Panc1 (cell line): ENCODE measurements at regions not wholly inside any gene's neighbourhood (a gene's known extent, or its start where the extent isn't known, plus 50 kb on each side); places are given as distances from the start of the nearest gene placed in this dataset.

Source experiments
- ATAC-seq: fragments of 200-7000 bp; cut with Tn5 transposase; 2 replicates; pipeline ENCODE4 v1.9.1; 2020; ENCODE audit warnings: mild to moderate bottlenecking, moderate library complexity
- BruUV-seq: library from RNA; stranded (reverse); fragments of 400-500 nt; replicated peaks from 2 replicates; lab custom pipeline; 2021; lab: Mats Ljungman, UMichigan
- CTCF ChIA-PET: fragments of 300-600 bp; sonication (Branson Sonifier 250); formaldehyde crosslinking; loops from one replicate; lab custom pipeline; 2022; ENCODE audit warnings: antibody characterized with exemption; lab: Charles Lee
- POLR2A ChIA-PET: fragments of 300-600 bp; sonication (Branson Sonifier 250); formaldehyde crosslinking; loops from one replicate; lab custom pipeline; 2022; ENCODE audit warnings: antibody characterized with exemption; lab: Charles Lee
- DNase-seq: peaks from one replicate; pipeline ENCODE4 v3.0.0-alpha.2; 2010; ENCODE audit warnings: low read depth, low spot score
- H3K27ac ChIP-seq: 2 replicates; pipeline ENCODE4 v1.5.1; 2011; ENCODE audit warnings: mild to moderate bottlenecking, low read length, inconsistent platforms
- H3K27me3 ChIP-seq: fragments of 200-500 bp; sonication (Bioruptor generic); 2 replicates; pipeline ENCODE4 v1.6.0; 2014; ENCODE audit warnings: low read length, inconsistent platforms; ENCODE audit not compliant: control insufficient read depth, insufficient read depth
- H3K36me3 ChIP-seq: fragments of 200-500 bp; sonication (Bioruptor generic); 2 replicates; pipeline ENCODE4 v1.5.1; 2014; ENCODE audit warnings: inconsistent platforms, mild to moderate bottlenecking, low read length, moderate library complexity; ENCODE audit not compliant: control insufficient read depth, insufficient read depth
- H3K4me1 ChIP-seq: 2 replicates; pipeline ENCODE4 v1.5.1; 2011; ENCODE audit warnings: inconsistent platforms, mild to moderate bottlenecking, low read length, moderate library complexity; ENCODE audit not compliant: control insufficient read depth, insufficient read depth
- H3K4me3 ChIP-seq, 2 experiments: 2 replicates each; pipeline ENCODE4 v1.5.1; 2011 to 2012; ENCODE audit warnings: low read depth in 2 of 2, low read length in 2 of 2, mild to moderate bottlenecking in 2 of 2, inconsistent platforms in 1 of 2, moderate library complexity in 1 of 2
- H3K9me3 ChIP-seq: fragments of 200-500 bp; sonication (Bioruptor generic); 2 replicates; pipeline ENCODE4 v1.5.1; 2014; ENCODE audit warnings: low read depth, mild to moderate bottlenecking, inconsistent platforms, low read length, moderate library complexity; ENCODE audit not compliant: control insufficient read depth, insufficient read depth
- POLR2AphosphoS5 ChIP-seq: IDR thresholded peaks from 2 replicates; pipeline ENCODE4 v1.6.1; 2012; ENCODE audit warnings: mild to moderate bottlenecking, low read depth, low read length, moderate library complexity
- SIN3A ChIP-seq: IDR thresholded peaks from 2 replicates; pipeline ENCODE4 v1.6.1; 2012; ENCODE audit warnings: low read depth, mild to moderate bottlenecking, low read length, moderate library complexity, borderline replicate concordance; ENCODE audit not compliant: insufficient read depth
- TCF7L2 ChIP-seq: IDR thresholded peaks from 2 replicates; pipeline ENCODE4 v1.6.1; 2011; ENCODE audit warnings: mild to moderate bottlenecking, low read depth, low read length, inconsistent platforms
- in situ Hi-C: cut with HindIII; loops from 2 replicates; pipeline ENCODE4 v1.10.0; 2016; ENCODE audit warnings: low sequenced_read_pairs, low pct_unique_long_range_greater_than_20kb
- intact Hi-C: fragments of 100-400 bp; cut with micrococcal nuclease; formaldehyde crosslinking; loops from one replicate; pipeline ENCODE4 v1.10.0; 2022; ENCODE audit not compliant: unreplicated experiment
- TF ChIP-seq, protein P1 (sequence below): fragments of 450-650 bp; IDR thresholded peaks from 2 replicates; pipeline ENCODE4 v1.5.1; 2017; ENCODE audit warnings: mild to moderate bottlenecking
- TF ChIP-seq, protein P2 (sequence below), 2 experiments: IDR thresholded peaks; 2 replicates each; pipeline ENCODE4 v1.6.1; 2011 to 2012; ENCODE audit warnings: low read depth in 2 of 2, control low read depth in 1 of 2, low read length in 1 of 2, mild to moderate bottlenecking in 1 of 2, moderate library complexity in 1 of 2; ENCODE audit not compliant: insufficient read depth in 1 of 2

DNA sequence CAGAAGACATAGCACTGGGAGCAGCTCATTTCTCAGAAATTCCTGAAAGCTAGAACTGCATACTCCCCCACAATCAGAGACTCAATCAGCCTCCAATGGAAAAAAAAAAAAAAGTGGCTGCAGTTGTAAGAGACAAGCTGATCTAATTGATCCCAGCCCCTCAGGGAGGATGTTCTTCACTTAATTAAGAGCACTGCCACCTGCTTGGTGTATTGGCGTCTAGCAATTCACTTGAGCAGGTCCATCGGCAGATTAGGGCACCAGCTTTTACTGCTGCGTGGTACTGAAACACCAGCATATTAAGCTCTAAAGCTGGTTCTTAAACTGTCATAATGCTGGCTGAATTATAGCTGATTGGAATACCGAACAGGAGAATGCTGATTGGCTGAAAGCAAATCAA is 1890.1 kb upstream of the WWC1 start:
- Histone ChIP-seq H3K36me3 (no peaks in the 10 kb centered on the region), H3K4me3 (no peak overlapping the region), H3K27ac (no peak overlapping the region), H3K27me3 (no peaks in the 10 kb centered on the region), H3K4me1 (no peaks in the 10 kb centered on the region), H3K9me3 (no peaks in the 10 kb centered on the region)
- ChIA-PET CTCF (no interaction called here), POLR2A (no interaction called here)
- intact Hi-C loops: no loop called here
- DNase-seq (no peak), ATAC-seq (no peak)
- TF ChIP-seq SIN3A: no peak
- TF ChIP-seq, protein P1, sequence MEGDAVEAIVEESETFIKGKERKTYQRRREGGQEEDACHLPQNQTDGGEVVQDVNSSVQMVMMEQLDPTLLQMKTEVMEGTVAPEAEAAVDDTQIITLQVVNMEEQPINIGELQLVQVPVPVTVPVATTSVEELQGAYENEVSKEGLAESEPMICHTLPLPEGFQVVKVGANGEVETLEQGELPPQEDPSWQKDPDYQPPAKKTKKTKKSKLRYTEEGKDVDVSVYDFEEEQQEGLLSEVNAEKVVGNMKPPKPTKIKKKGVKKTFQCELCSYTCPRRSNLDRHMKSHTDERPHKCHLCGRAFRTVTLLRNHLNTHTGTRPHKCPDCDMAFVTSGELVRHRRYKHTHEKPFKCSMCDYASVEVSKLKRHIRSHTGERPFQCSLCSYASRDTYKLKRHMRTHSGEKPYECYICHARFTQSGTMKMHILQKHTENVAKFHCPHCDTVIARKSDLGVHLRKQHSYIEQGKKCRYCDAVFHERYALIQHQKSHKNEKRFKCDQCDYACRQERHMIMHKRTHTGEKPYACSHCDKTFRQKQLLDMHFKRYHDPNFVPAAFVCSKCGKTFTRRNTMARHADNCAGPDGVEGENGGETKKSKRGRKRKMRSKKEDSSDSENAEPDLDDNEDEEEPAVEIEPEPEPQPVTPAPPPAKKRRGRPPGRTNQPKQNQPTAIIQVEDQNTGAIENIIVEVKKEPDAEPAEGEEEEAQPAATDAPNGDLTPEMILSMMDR: no peak
- TF ChIP-seq TCF7L2: no peak
- TF ChIP-seq POLR2AphosphoS5: no peak
- TF ChIP-seq, protein P2, sequence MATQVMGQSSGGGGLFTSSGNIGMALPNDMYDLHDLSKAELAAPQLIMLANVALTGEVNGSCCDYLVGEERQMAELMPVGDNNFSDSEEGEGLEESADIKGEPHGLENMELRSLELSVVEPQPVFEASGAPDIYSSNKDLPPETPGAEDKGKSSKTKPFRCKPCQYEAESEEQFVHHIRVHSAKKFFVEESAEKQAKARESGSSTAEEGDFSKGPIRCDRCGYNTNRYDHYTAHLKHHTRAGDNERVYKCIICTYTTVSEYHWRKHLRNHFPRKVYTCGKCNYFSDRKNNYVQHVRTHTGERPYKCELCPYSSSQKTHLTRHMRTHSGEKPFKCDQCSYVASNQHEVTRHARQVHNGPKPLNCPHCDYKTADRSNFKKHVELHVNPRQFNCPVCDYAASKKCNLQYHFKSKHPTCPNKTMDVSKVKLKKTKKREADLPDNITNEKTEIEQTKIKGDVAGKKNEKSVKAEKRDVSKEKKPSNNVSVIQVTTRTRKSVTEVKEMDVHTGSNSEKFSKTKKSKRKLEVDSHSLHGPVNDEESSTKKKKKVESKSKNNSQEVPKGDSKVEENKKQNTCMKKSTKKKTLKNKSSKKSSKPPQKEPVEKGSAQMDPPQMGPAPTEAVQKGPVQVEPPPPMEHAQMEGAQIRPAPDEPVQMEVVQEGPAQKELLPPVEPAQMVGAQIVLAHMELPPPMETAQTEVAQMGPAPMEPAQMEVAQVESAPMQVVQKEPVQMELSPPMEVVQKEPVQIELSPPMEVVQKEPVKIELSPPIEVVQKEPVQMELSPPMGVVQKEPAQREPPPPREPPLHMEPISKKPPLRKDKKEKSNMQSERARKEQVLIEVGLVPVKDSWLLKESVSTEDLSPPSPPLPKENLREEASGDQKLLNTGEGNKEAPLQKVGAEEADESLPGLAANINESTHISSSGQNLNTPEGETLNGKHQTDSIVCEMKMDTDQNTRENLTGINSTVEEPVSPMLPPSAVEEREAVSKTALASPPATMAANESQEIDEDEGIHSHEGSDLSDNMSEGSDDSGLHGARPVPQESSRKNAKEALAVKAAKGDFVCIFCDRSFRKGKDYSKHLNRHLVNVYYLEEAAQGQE (IDR thresholded peaks at IDR 0.05; ENCODE audit: insufficient read depth in 1 of 2, low read depth in 2 of 2, low read length in 1 of 2): no peak
- no TSS peak for BruUV-seq
- in situ Hi-C loops: no loop called here

GRCh38 chr5:166412191-166412590 is 1879.3 kb upstream of the WWC1 start:
- intact Hi-C loops: no loop called here
- Histone ChIP-seq H3K4me1 (no peaks in the 10 kb centered on the region), H3K27me3 (no peaks in the 10 kb centered on the region), H3K9me3 (no peaks in the 10 kb centered on the region), H3K27ac (no peak overlapping the region), H3K36me3 (no peaks in the 10 kb centered on the region), H3K4me3 (no peak overlapping the region)
- no peak for DNase-seq
- ChIA-PET POLR2A (no interaction called here), CTCF (no interaction called here)
- ATAC-seq: no peak
- in situ Hi-C loops: no loop called here
- TF ChIP-seq POLR2AphosphoS5 (no peak), TCF7L2 (no peak), SIN3A (no peak)
- TF ChIP-seq, protein P2 (IDR thresholded peaks at IDR 0.05; ENCODE audit: insufficient read depth in 1 of 2, low read depth in 2 of 2, low read length in 1 of 2): no peak
- TF ChIP-seq, protein P1: no peak
- no TSS peak for BruUV-seq
